T-helper 17 cell (primary cell): ENCODE measurements at regions not wholly inside any gene's neighbourhood (a gene's known extent, or its start where the extent isn't known, plus 50 kb on each side); places are given as distances from the start of the nearest gene placed in this dataset.

ENCODE experiments used
- ATAC-seq: fragments of 150-1000 bp; cut with Tn5 transposase; 2 replicates; pipeline ENCODE4 v1.10.0; 2021; ENCODE audit warnings: mild to moderate bottlenecking, moderate library complexity
- DNase-seq, 3 donors: peaks; one replicate each; pipeline versions ENCODE4 v3.0.0 to v3.0.0-alpha.2; 2020 to 2021
- H3K9me3 ChIP-seq: one replicate; pipeline ENCODE4 v1.7.0; 2013; ENCODE audit warnings: low read length, mild to moderate bottlenecking; ENCODE audit not compliant: control insufficient read depth, poor library complexity, severe bottlenecking
- H3K27ac Mint-ChIP-seq: one replicate; pipeline ENCODE4 v1.8.0; 2022; ENCODE audit warnings: mild to moderate bottlenecking, moderate library complexity, mixed read lengths
- H3K27me3 Mint-ChIP-seq: one replicate; pipeline ENCODE4 v1.8.0; 2022; ENCODE audit warnings: mixed read lengths
- H3K36me3 Mint-ChIP-seq: one replicate; pipeline ENCODE4 v1.8.0; 2022; ENCODE audit warnings: low read depth, mixed read lengths
- H3K4me1 Mint-ChIP-seq: one replicate; pipeline ENCODE4 v1.8.0; 2022; ENCODE audit warnings: mild to moderate bottlenecking, mixed read lengths
- H3K4me3 Mint-ChIP-seq: one replicate; pipeline ENCODE4 v1.8.0; 2022; ENCODE audit warnings: mild to moderate bottlenecking, moderate library complexity, mixed read lengths

GRCh38 chr11:95562196-95562921 lies 227.2 kb downstream of the FAM76B start:
- no peak for DNase-seq
- H3K4me1 Mint-ChIP-seq = no peaks in the 10 kb centered on the region
- H3K4me3 Mint-ChIP-seq = no peak overlapping the region
- peaks cover 7% of the 10 kb centered on the region for H3K27me3 Mint-ChIP-seq
- H3K36me3 Mint-ChIP-seq = no peaks in the 10 kb centered on the region
- ATAC-seq = no peak
- no peaks in the 10 kb centered on the region for H3K9me3 ChIP-seq
- H3K27ac Mint-ChIP-seq = no peak overlapping the region

GRCh38 chr11:95559899-95560298 lies 229.7 kb downstream of the FAM76B start:
- Mint-ChIP-seq H3K27ac (no peak overlapping the region), H3K4me3 (no peak overlapping the region), H3K36me3 (no peaks in the 10 kb centered on the region), H3K4me1 (peaks cover 2% of the 10 kb centered on the region), H3K27me3 (peaks cover 7% of the 10 kb centered on the region)
- no peak for DNase-seq
- no peaks in the 10 kb centered on the region for H3K9me3 ChIP-seq
- ATAC-seq = no peak

DNA sequence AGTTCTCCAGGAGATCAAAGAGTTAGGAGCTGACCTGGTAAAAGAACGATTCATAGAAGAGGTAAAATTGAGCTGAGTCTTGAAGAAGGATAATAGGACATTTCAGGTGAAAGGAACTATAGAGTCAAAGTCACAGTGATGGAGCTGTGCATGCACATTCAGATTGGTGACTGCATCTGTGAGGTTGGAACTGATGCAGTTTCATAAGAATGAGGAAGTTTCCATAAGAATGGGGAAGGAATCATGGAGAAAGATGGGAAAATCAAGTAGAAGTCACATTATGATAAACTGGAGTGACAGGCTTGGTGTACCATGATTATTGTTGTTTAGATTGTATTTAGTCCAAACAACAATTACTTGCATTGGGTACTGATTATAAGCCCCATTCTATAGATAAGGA lies 232.2 kb downstream of the FAM76B start:
- DNase-seq (no peak), ATAC-seq (no peak)
- no peaks in the 10 kb centered on the region for H3K36me3 Mint-ChIP-seq
- H3K9me3 ChIP-seq = no peaks in the 10 kb centered on the region
- H3K27me3 Mint-ChIP-seq = peaks cover 5% of the 10 kb centered on the region
- no peak overlapping the region for H3K27ac Mint-ChIP-seq
- no peak overlapping the region for H3K4me3 Mint-ChIP-seq
- H3K4me1 Mint-ChIP-seq = peaks cover 2% of the 10 kb centered on the region

GRCh38 chr11:95556342-95557163 lies 233.0 kb downstream of the FAM76B start:
- Mint-ChIP-seq H3K4me3 (no peak overlapping the region), H3K36me3 (peaks cover 2% of the 10 kb centered on the region), H3K4me1 (peaks cover 2% of the 10 kb centered on the region), H3K27ac (no peak overlapping the region), H3K27me3 (no peaks in the 10 kb centered on the region)
- no peaks in the 10 kb centered on the region for H3K9me3 ChIP-seq
- DNase-seq (no peak), ATAC-seq (no peak)

DNA sequence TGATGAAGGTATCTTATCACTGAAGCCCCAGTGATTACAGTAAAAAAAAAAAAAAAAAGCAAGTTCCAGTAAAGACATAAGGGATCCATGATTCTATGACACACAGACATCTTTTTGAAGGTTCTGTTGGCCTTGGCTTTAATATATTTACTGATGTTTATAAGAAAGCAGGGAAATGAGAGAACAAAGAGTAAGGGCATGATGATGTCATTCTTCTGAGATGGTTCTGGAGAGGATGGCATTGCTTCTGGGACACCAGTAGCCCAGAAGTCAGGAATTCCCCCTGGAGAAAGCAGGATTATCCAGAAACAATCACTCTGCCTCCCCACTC lies 233.6 kb downstream of the FAM76B start:
- Mint-ChIP-seq H3K4me1 (peaks cover 2% of the 10 kb centered on the region), H3K36me3 (peaks cover 2% of the 10 kb centered on the region), H3K27ac (no peak overlapping the region)

DNA sequence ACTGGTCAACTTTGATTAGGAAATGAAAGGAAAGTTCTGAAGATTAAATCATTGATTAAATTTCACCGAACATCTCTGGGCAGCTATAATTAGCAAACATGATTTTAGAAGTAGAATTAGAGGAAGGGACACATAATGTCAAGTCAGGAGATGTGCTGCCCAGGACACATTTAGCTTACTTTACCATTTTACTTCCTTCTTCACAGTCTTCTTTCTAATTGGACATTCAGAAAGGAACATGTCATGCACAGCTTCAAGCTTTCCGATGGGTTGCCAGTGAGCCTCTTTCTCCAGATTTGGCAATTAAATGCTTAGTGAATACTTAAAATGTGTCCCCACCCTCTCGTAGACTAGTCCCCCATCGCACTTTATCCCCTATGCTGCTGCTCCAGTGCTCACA lies 234.7 kb downstream of the FAM76B start:
- no peak for DNase-seq
- Mint-ChIP-seq H3K27ac (no peak overlapping the region), H3K36me3 (peaks cover 2% of the 10 kb centered on the region), H3K4me1 (peaks cover 2% of the 10 kb centered on the region), H3K27me3 (no peaks in the 10 kb centered on the region), H3K4me3 (no peak overlapping the region)
- H3K9me3 ChIP-seq = no peaks in the 10 kb centered on the region
- no peak for ATAC-seq

More for the DNA sequence above, 233.6 kb downstream of the FAM76B start:
- no peaks in the 10 kb centered on the region for H3K9me3 ChIP-seq
- DNase-seq (no peak), ATAC-seq (no peak)
- Mint-ChIP-seq H3K4me3 (no peak overlapping the region), H3K27me3 (no peaks in the 10 kb centered on the region)

DNA sequence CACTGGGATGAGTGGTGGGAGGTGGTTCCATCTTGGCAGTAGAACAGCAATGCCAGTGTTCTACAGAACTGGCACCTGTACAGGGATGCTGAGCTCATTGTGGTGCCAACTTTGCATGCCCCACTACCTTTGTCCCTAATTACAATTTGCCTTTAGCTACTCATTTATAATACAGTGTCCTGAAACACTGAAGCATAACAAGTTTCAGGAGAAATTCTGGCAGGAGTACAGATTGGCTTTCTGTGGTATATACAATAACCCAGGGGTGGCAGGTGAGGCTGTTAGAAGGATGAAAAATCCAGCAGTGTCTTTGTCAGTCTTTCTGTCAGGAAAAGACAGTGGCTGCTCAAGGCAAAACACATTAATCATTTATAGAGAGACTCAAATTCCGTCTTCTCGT lies 240.3 kb downstream of the FAM76B start:
- ATAC-seq (no peak), DNase-seq (no peak)
- H3K27ac Mint-ChIP-seq = no peak overlapping the region
- no peaks in the 10 kb centered on the region for H3K27me3 Mint-ChIP-seq
- no peak overlapping the region for H3K4me3 Mint-ChIP-seq
- peaks cover 2% of the 10 kb centered on the region for H3K36me3 Mint-ChIP-seq
- H3K4me1 Mint-ChIP-seq = peaks cover 6% of the 10 kb centered on the region
- no peaks in the 10 kb centered on the region for H3K9me3 ChIP-seq

- H3K9me3 ChIP-seq = no peaks in the 10 kb centered on the region
- no peaks in the 10 kb centered on the region for H3K27me3 Mint-ChIP-seq
- H3K27ac Mint-ChIP-seq = no peak overlapping the region
- peaks cover 2% of the 10 kb centered on the region for H3K36me3 Mint-ChIP-seq
- DNase-seq = no peak
- ATAC-seq = no peak
- H3K4me3 Mint-ChIP-seq = no peak overlapping the region
- H3K4me1 Mint-ChIP-seq = peaks cover 6% of the 10 kb centered on the region
Observed at GRCh38 chr11:95548416-95548815, 241.2 kb downstream of the FAM76B start.

DNA sequence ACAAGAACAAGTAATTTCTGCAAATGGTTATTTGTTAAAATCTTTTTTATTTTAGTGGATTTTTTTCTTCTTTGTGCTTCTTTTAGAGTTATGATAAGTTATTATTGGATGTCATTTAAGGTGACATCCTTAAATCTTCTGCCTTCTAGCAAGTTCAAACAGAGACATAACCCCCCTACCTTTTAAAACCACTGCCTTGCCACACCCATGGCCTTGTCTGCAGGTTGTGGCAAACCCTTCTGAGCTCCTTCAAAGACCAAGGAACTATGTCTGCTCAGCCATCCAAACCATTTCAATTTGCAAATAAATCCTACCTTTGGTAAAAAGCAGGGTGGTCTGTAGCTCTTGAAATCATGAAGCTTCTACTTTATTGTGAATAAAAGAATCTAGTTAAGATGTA lies 241.6 kb downstream of the FAM76B start:
- Mint-ChIP-seq H3K36me3 (peaks cover 2% of the 10 kb centered on the region), H3K4me1 (peaks cover 6% of the 10 kb centered on the region), H3K27me3 (no peaks in the 10 kb centered on the region), H3K27ac (no peak overlapping the region), H3K4me3 (no peak overlapping the region)
- DNase-seq (no peak), ATAC-seq (no peak)
- no peaks in the 10 kb centered on the region for H3K9me3 ChIP-seq

DNA sequence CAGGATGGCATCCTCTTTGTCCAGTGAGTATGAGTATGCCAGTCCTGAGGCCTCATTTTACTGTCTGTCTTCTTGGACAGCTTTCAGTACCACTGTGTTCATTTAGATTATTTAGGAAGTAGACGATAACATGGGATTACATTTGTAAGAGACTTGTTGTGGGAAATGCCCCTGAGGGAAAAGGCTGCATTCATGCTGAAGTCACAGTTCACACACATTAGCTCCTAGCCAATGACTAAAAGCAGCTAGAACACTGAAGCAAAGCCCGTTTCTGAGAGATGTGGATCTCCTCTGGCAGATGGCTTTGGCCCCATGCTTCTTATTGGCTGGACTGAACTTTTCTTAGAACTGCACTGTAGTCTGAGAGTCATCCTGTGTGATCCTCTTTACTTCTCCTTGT lies 242.4 kb downstream of the FAM76B start:
- H3K9me3 ChIP-seq = no peaks in the 10 kb centered on the region
- peaks cover under 1% of the 10 kb centered on the region for H3K36me3 Mint-ChIP-seq
- peaks cover 6% of the 10 kb centered on the region for H3K4me1 Mint-ChIP-seq
- H3K27me3 Mint-ChIP-seq = no peaks in the 10 kb centered on the region
- DNase-seq (no peak), ATAC-seq (no peak)
- H3K4me3 Mint-ChIP-seq = no peak overlapping the region
- H3K27ac Mint-ChIP-seq = no peak overlapping the region

- ATAC-seq = no peak
- no peak overlapping the region for H3K27ac Mint-ChIP-seq
- no peak for DNase-seq
- no peaks in the 10 kb centered on the region for H3K27me3 Mint-ChIP-seq
- no peaks in the 10 kb centered on the region for H3K36me3 Mint-ChIP-seq
- no peaks in the 10 kb centered on the region for H3K9me3 ChIP-seq
- peaks cover 6% of the 10 kb centered on the region for H3K4me1 Mint-ChIP-seq
- no peak overlapping the region for H3K4me3 Mint-ChIP-seq
Observed at GRCh38 chr11:95545116-95545875, 244.3 kb downstream of the FAM76B start.

- H3K36me3 Mint-ChIP-seq = peaks cover 2% of the 10 kb centered on the region
- H3K4me1 Mint-ChIP-seq = peaks cover 3% of the 10 kb centered on the region
- DNase-seq = no peak
- H3K27me3 Mint-ChIP-seq = no peaks in the 10 kb centered on the region
- no peaks in the 10 kb centered on the region for H3K9me3 ChIP-seq
- ATAC-seq = no peak
- no peak overlapping the region for H3K27ac Mint-ChIP-seq
- H3K4me3 Mint-ChIP-seq = no peak overlapping the region
Observed at GRCh38 chr11:95544095-95544856, 245.3 kb downstream of the FAM76B start.
